ENCODE measurements at regions not wholly inside any gene's neighbourhood (a gene's known extent, or its start where the extent isn't known, plus 50 kb on each side); places are given as distances from the start of the nearest gene placed in this dataset.
"Not testable (repeated sequence)": the region's sequence is repeated elsewhere in the genome, so short reads cannot be mapped to it uniquely, and the experiment has no call there.

GRCh38 chr12:91511795-91512420 lies 329.3 kb upstream of the DCN start:
- no peak for DNase-seq (ENCODE audit: extremely low read depth in 1 of 2, low read depth in 1 of 2)

- no peak for DNase-seq (ENCODE audit: extremely low read depth in 1 of 2, low read depth in 1 of 2)
Observed at GRCh38 chr12:91507754-91508153, 325.1 kb upstream of the DCN start.

- DNase-seq (ENCODE audit: extremely low read depth in 1 of 2, low read depth in 1 of 2) = no peak
Observed at GRCh38 chr12:91506452-91506851, 323.8 kb upstream of the DCN start.

- DNase-seq (ENCODE audit: extremely low read depth in 1 of 2, low read depth in 1 of 2) = no peak
Observed at GRCh38 chr12:91505006-91505405, 322.4 kb upstream of the DCN start.

- DNase-seq (ENCODE audit: extremely low read depth in 1 of 2, low read depth in 1 of 2) = no peak
Observed at GRCh38 chr12:91502208-91502607, 319.6 kb upstream of the DCN start.

- no peak for DNase-seq (ENCODE audit: extremely low read depth in 1 of 2, low read depth in 1 of 2)
Observed at GRCh38 chr12:91496337-91496736, 313.7 kb upstream of the DCN start.

GRCh38 chr12:91493308-91493707 lies 310.7 kb upstream of the DCN start:
- DNase-seq (ENCODE audit: extremely low read depth in 1 of 2, low read depth in 1 of 2) = no peak

- DNase-seq (ENCODE audit: extremely low read depth in 1 of 2, low read depth in 1 of 2) = no peak
Observed at GRCh38 chr12:91492648-91493047, 310.0 kb upstream of the DCN start.

GRCh38 chr12:91490667-91491311 lies 308.2 kb upstream of the DCN start:
- no peak for DNase-seq (ENCODE audit: extremely low read depth in 1 of 2, low read depth in 1 of 2)

GRCh38 chr12:91483471-91483985 lies 300.9 kb upstream of the DCN start:
- no peak for DNase-seq (ENCODE audit: extremely low read depth in 1 of 2, low read depth in 1 of 2)

- no peak for DNase-seq (ENCODE audit: extremely low read depth in 1 of 2, low read depth in 1 of 2)
Observed at GRCh38 chr12:91482231-91482630, 299.6 kb upstream of the DCN start.

- no peak for DNase-seq (ENCODE audit: extremely low read depth in 1 of 2, low read depth in 1 of 2)
Observed at GRCh38 chr12:91478500-91478899, 295.9 kb upstream of the DCN start.

- DNase-seq (ENCODE audit: extremely low read depth in 1 of 2, low read depth in 1 of 2) = no peak
Observed at GRCh38 chr12:91467686-91468085, 285.1 kb upstream of the DCN start.

GRCh38 chr12:91461061-91461460 lies 278.4 kb upstream of the DCN start:
- DNase-seq (ENCODE audit: extremely low read depth in 1 of 2, low read depth in 1 of 2) = no peak

GRCh38 chr12:91460469-91460868 lies 277.9 kb upstream of the DCN start:
- DNase-seq (ENCODE audit: extremely low read depth in 1 of 2, low read depth in 1 of 2) = no peak

GRCh38 chr12:91455321-91455720 lies 272.7 kb upstream of the DCN start:
- no peak for DNase-seq (ENCODE audit: extremely low read depth in 1 of 2, low read depth in 1 of 2)

GRCh38 chr12:91454179-91454578 lies 271.6 kb upstream of the DCN start:
- no peak for DNase-seq (ENCODE audit: extremely low read depth in 1 of 2, low read depth in 1 of 2)

GRCh38 chr12:91452464-91452863 lies 269.8 kb upstream of the DCN start:
- DNase-seq (ENCODE audit: extremely low read depth in 1 of 2, low read depth in 1 of 2) = not testable (repeated sequence)

- DNase-seq (ENCODE audit: extremely low read depth in 1 of 2, low read depth in 1 of 2) = no peak
Observed at GRCh38 chr12:91441993-91442952, 259.7 kb upstream of the DCN start.

- no peak for DNase-seq (ENCODE audit: extremely low read depth in 1 of 2, low read depth in 1 of 2)
Observed at GRCh38 chr12:91441246-91441645, 258.6 kb upstream of the DCN start.

GRCh38 chr12:91434081-91434480 lies 251.5 kb upstream of the DCN start:
- no peak for DNase-seq (ENCODE audit: extremely low read depth in 1 of 2, low read depth in 1 of 2)
